Activated naive CD4-positive, alpha-beta T cell treated with anti-CD3 and anti-CD28 coated beads, Interleukin-2, amount 50 U/mL, for 24 hours (primary cell): ENCODE measurements at regions not wholly inside any gene's neighbourhood (a gene's known extent, or its start where the extent isn't known, plus 50 kb on each side); places are given as distances from the start of the nearest gene placed in this dataset.

Experiments used
- H3K27ac Mint-ChIP-seq: one replicate; pipeline ENCODE4 v1.8.0; 2021; ENCODE audit warnings: mild to moderate bottlenecking, mixed read lengths
- H3K27me3 Mint-ChIP-seq: one replicate; pipeline ENCODE4 v1.8.0; 2021; ENCODE audit warnings: mixed read lengths
- H3K36me3 Mint-ChIP-seq: one replicate; pipeline ENCODE4 v1.8.0; 2021; ENCODE audit warnings: mixed read lengths
- H3K4me1 Mint-ChIP-seq: one replicate; pipeline ENCODE4 v1.8.0; 2021; ENCODE audit warnings: mixed read lengths
- H3K4me3 Mint-ChIP-seq: one replicate; pipeline ENCODE4 v1.8.0; 2021; ENCODE audit warnings: mild to moderate bottlenecking, mixed read lengths
- H3K9me3 Mint-ChIP-seq: one replicate; pipeline ENCODE4 v1.8.0; 2021; ENCODE audit warnings: mixed read lengths

- Mint-ChIP-seq H3K27me3 (no peaks in the 10 kb centered on the region), H3K4me1 (peaks cover 97% of the 10 kb centered on the region), H3K36me3 (peaks cover 2% of the 10 kb centered on the region), H3K27ac (peak overlapping the region; percentile 20), H3K4me3 (peak overlapping the region; percentile 67), H3K9me3 (no peaks in the 10 kb centered on the region)
Observed at GRCh38 chr3:72408983-72409779, 439.1 kb downstream of the SHQ1 start.

GRCh38 chr3:72407766-72408165 lies 440.5 kb downstream of the SHQ1 start:
- no peak overlapping the region for H3K27ac Mint-ChIP-seq
- H3K9me3 Mint-ChIP-seq = no peaks in the 10 kb centered on the region
- H3K4me1 Mint-ChIP-seq = peaks cover 96% of the 10 kb centered on the region

DNA sequence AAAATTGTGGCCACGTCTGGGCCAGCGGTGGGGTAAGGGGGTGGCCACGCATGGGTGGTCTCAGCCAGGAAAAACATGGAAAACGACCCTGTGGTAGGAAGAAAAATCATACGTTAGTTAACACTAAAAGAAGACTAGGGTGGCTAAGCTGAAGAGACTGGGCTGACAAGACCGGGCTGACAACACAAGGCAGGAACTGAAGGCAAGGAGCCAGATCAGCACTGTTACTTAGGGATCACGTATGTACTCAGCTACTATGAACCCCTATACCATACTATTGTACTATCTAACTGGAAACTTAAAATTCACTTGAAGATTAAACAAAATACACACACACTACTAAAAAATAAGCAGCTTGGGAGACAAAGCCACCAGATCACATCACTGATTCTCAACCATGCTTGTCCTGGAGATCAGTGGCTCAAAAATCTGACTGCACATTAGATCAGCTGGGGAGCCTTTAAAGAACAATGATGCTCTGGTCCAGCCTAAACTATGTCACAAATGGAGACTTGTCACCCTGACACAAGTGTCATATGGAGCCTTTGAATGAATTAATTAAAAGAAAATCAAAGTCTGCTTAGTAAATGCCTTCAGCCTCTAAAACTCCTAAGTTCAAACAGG lies 442.2 kb downstream of the SHQ1 start:
- H3K27me3 Mint-ChIP-seq = no peaks in the 10 kb centered on the region
- H3K27ac Mint-ChIP-seq = no peak overlapping the region
- no peak overlapping the region for H3K4me3 Mint-ChIP-seq
- peaks cover 92% of the 10 kb centered on the region for H3K4me1 Mint-ChIP-seq
- H3K36me3 Mint-ChIP-seq = peaks cover 2% of the 10 kb centered on the region
- H3K9me3 Mint-ChIP-seq = no peaks in the 10 kb centered on the region

More at GRCh38 chr3:72407766-72408165, 440.5 kb downstream of the SHQ1 start:
- Mint-ChIP-seq H3K36me3 (peaks cover 4% of the 10 kb centered on the region), H3K4me3 (no peak overlapping the region), H3K27me3 (no peaks in the 10 kb centered on the region)

DNA sequence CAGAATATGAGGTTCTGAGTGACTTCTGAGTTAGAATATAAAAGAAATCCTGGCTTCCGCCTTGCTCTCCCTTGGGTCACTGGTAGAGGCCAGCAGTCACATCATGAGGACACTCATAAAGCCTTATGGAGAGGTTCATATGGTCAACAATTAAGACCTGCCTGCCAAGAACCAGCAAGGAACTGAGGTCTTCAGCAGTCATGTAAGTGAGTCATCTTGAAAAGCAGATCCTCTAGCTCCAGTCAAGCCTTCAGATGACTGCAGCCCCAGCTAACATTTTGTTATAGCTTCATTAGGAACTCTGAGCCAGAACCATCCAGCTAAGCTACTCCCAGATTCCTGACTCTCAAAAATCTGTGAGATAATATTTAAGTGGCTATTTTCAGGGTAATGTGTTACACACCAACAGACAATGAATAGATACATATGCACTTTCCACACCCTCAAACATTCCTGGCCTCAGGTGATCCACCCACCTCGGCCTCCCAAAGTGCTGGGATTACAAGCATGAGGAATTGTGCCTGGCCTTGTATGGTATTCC lies 447.2 kb downstream of the SHQ1 start:
- Mint-ChIP-seq H3K27me3 (no peaks in the 10 kb centered on the region), H3K36me3 (peaks cover 3% of the 10 kb centered on the region), H3K27ac (no peak overlapping the region), H3K9me3 (no peaks in the 10 kb centered on the region), H3K4me1 (peaks cover 86% of the 10 kb centered on the region), H3K4me3 (no peak overlapping the region)

- Mint-ChIP-seq H3K36me3 (peaks cover 6% of the 10 kb centered on the region), H3K4me1 (peaks cover 79% of the 10 kb centered on the region), H3K27me3 (no peaks in the 10 kb centered on the region), H3K4me3 (no peak overlapping the region), H3K27ac (no peak overlapping the region), H3K9me3 (no peaks in the 10 kb centered on the region)
Observed at GRCh38 chr3:72398781-72399180, 449.5 kb downstream of the SHQ1 start.

DNA sequence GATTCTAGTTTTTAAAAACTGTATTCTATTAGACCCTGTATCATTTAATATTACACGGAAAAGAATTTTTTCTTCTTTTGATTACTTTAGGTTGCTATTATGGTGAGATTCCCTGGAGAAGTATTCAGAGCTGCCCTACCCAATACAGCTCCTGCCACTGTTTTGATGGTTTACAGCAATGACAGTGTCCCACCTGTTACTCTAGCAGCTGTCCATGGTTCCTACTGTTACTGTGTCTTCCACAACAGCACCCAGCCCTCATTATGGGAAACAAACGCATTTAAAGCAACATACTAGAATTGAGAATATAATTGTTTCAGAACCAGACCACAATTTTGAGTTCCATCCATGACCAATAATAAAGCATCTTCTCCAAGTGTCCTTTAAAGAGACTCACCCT lies 450.7 kb downstream of the SHQ1 start:
- Mint-ChIP-seq H3K27me3 (no peaks in the 10 kb centered on the region), H3K27ac (no peak overlapping the region), H3K9me3 (no peaks in the 10 kb centered on the region), H3K4me1 (peaks cover 72% of the 10 kb centered on the region), H3K4me3 (no peak overlapping the region), H3K36me3 (peaks cover 4% of the 10 kb centered on the region)

DNA sequence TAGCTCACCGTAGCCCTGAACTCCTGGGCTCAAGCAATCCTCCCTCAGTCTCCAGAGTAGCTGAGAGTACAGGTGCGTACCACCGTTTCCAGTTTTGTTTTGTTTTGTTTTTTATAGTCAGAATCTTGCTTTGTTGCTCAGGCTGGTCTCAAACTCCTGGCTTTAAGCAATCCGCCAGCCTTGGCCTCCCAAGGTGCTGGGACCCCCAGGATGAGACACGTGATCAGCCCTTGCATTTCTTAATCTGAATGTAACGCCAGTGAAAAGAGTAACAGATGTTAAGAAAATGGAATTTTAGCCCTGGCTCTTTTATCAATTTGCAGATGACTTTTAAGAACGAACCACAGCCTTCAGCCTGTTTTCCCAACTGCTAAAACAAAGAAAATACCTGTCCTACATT lies 451.3 kb downstream of the SHQ1 start:
- H3K4me1 Mint-ChIP-seq = peaks cover 68% of the 10 kb centered on the region
- no peak overlapping the region for H3K27ac Mint-ChIP-seq
- H3K27me3 Mint-ChIP-seq = no peaks in the 10 kb centered on the region

DNA sequence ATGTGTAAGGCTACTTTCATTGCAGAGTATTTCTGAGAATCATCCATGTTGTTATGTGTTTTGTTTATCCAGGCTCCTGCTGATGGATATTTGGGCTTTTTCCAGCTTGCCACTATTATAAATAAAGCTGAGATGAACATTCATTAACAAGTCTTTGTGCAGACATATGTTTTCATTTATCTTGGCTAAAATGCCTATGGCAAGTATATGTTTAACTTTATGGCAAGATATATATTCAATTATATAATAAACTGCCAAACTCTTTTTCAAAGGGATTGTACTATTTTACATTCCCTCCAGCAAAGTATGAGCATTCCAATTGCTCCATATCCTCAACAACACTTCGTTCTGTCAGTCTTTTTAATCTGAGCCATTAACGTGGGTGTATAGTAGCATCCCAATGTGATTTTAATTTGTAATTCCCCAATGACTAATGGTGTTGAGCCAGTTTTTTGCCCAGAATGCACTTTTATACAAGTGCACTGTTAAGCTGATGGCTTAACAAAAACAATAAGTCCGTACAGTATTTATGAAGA lies 452.4 kb downstream of the SHQ1 start:
- H3K27ac Mint-ChIP-seq = no peak overlapping the region
- peaks cover 58% of the 10 kb centered on the region for H3K4me1 Mint-ChIP-seq
- peak overlapping the region; percentile 23 for H3K4me3 Mint-ChIP-seq
- H3K36me3 Mint-ChIP-seq = peaks cover 4% of the 10 kb centered on the region
- no peaks in the 10 kb centered on the region for H3K27me3 Mint-ChIP-seq
- no peaks in the 10 kb centered on the region for H3K9me3 Mint-ChIP-seq

More for the DNA sequence above, 451.3 kb downstream of the SHQ1 start:
- Mint-ChIP-seq H3K4me3 (no peak overlapping the region), H3K36me3 (peaks cover 4% of the 10 kb centered on the region), H3K9me3 (no peaks in the 10 kb centered on the region)

DNA sequence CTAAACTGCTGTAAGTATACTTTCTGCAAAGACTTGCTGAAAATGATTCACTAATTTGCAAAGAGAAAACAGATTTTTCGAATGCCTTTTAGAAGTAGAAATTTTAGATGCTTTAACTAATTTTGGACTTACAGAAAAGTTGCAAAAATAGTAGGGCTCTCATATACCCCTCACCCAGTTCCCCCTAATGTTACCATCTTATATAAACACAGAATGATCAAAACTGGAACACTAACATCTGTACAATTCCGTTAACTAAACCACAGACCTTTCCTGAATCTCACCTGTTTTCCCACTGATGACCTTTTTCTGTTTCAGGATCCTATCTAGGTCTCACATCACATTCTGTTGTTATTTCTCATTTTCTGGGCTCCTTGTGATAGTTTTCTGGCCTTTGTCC lies 454.8 kb downstream of the SHQ1 start:
- Mint-ChIP-seq H3K9me3 (no peaks in the 10 kb centered on the region), H3K27ac (no peak overlapping the region), H3K27me3 (no peaks in the 10 kb centered on the region), H3K4me1 (peaks cover 44% of the 10 kb centered on the region), H3K36me3 (peaks cover 4% of the 10 kb centered on the region), H3K4me3 (no peak overlapping the region)

- Mint-ChIP-seq H3K27ac (no peak overlapping the region), H3K9me3 (no peaks in the 10 kb centered on the region), H3K4me3 (no peak overlapping the region), H3K36me3 (peaks cover 4% of the 10 kb centered on the region), H3K4me1 (peaks cover 48% of the 10 kb centered on the region), H3K27me3 (no peaks in the 10 kb centered on the region)
Observed at GRCh38 chr3:72391659-72392058, 456.6 kb downstream of the SHQ1 start.

DNA sequence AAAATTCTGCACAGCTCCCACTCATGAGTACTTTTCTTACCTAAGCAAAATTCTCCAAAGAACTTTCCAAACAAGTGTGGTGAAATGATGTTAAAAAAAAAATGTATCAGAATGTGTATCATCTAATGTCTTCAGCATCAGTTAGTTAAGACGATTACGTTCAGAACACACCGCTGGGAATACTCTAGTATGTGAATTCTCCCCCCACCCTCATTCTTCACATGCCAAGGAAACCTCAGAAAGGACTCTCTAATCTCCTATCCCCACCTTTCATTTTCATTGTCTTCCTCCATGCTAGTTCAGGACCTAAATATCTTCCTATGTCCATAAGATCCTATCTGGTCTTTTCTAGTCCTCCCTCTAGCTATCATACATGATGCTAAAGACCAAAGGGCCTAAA lies 457.4 kb downstream of the SHQ1 start:
- Mint-ChIP-seq H3K36me3 (peaks cover 2% of the 10 kb centered on the region), H3K4me1 (peaks cover 48% of the 10 kb centered on the region), H3K27me3 (no peaks in the 10 kb centered on the region), H3K27ac (no peak overlapping the region), H3K4me3 (no peak overlapping the region), H3K9me3 (no peaks in the 10 kb centered on the region)

DNA sequence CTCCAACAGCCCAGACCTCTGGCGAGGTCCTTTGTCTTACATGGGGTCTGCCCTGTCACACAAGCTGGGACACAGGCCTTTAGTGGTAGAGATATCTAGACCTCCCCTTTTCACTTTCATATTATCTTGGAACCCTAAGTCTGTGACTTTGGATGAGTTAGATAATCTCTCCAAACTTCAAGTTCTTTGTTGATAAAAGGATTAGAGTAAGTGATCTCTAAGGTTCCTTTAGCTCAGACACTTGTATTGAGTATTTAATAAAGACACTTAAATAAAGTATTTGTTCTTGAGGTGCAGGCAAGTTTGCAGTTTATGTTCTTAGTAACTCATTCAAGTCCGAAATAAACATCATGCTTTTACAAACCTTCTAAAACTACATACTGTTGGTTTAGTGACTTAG lies 459.6 kb downstream of the SHQ1 start:
- Mint-ChIP-seq H3K27me3 (no peaks in the 10 kb centered on the region), H3K4me3 (no peak overlapping the region), H3K4me1 (peaks cover 53% of the 10 kb centered on the region), H3K9me3 (no peaks in the 10 kb centered on the region), H3K27ac (peak overlapping the region; percentile 38), H3K36me3 (peaks cover 3% of the 10 kb centered on the region)

GRCh38 chr3:72388117-72388516 lies 460.1 kb downstream of the SHQ1 start:
- H3K4me1 Mint-ChIP-seq = peaks cover 59% of the 10 kb centered on the region
- H3K4me3 Mint-ChIP-seq = no peak overlapping the region
- H3K27ac Mint-ChIP-seq = peak overlapping the region; percentile 11

DNA sequence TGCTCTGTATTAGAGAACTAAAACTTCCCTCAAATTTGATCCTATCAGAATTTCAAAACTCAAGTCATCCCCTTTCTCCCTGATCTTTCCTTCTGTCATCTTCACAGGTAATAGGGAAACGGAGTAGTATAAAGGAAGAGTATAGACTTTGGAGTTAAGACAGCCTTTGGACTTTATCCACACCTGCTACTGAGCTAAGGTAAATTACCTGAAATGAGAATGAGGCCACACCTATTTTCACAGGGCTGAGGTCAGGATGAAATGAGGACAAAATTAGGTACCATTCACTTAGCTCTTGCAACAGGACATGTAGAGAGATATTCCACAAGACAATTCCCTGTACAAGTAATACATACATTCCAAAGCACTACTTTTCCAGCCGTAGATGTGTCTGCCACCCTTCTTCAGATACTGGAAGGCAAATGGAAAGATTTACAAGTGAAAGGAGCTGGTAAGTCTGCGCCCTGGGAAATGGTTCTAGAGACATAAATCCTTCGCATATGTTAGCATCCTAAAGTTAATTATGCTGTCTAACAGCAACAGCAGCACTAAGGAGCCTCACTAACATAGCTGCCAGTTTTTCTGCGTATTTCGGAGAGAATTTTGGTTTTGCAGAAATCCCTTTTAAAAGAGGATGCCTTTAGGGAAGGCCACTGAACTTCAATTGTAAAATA lies 461.8 kb downstream of the SHQ1 start:
- Mint-ChIP-seq H3K27ac (peak overlapping the region; percentile 18), H3K36me3 (peaks cover 3% of the 10 kb centered on the region), H3K4me1 (peaks cover 75% of the 10 kb centered on the region), H3K9me3 (no peaks in the 10 kb centered on the region), H3K27me3 (no peaks in the 10 kb centered on the region), H3K4me3 (no peak overlapping the region)

More at GRCh38 chr3:72388117-72388516, 460.1 kb downstream of the SHQ1 start:
- no peaks in the 10 kb centered on the region for H3K9me3 Mint-ChIP-seq
- H3K36me3 Mint-ChIP-seq = peaks cover 3% of the 10 kb centered on the region
- no peaks in the 10 kb centered on the region for H3K27me3 Mint-ChIP-seq

DNA sequence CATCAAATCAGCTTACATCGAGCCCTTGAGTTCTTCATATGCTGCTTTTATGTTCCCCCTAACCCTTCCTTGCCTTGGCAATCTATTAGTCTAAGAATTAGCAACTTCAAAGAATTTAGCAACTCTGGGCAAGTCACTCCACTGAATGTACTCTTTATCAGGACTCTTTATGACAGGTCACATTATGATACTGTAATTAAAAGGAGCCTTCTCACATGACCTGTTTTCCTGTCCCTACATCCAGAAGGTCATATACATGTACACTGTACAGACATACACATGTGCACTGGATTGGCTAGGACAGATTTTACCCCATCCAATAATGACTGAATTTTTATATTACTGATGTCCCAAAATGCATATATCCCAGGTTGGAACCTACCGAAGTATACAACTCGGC lies 463.1 kb downstream of the SHQ1 start:
- Mint-ChIP-seq H3K4me3 (no peak overlapping the region), H3K27ac (peak overlapping the region; percentile 66), H3K9me3 (no peaks in the 10 kb centered on the region), H3K36me3 (peaks cover 3% of the 10 kb centered on the region), H3K27me3 (no peaks in the 10 kb centered on the region), H3K4me1 (peaks cover 88% of the 10 kb centered on the region)
